ENCODE measurements at regions not wholly inside any gene's neighbourhood (a gene's known extent, or its start where the extent isn't known, plus 50 kb on each side); places are given as distances from the start of the nearest gene placed in this dataset.

- no peak for TF ChIP-seq CTCF (IDR thresholded peaks at IDR 0.05; ENCODE audit: low read depth, low read length, poor library complexity, severe bottlenecking)
- no peak for TF ChIP-seq EZH2phosphoT487 (IDR thresholded peaks at IDR 0.05; ENCODE audit: borderline replicate concordance, low read length)
Observed at GRCh38 chr9:22813529-22813928, 366.9 kb downstream of the DMRTA1 start.

Measured in DOHH2 (cell line).